Mammary epithelial cell (primary cell): ENCODE measurements at regions not wholly inside any gene's neighbourhood (a gene's known extent, or its start where the extent isn't known, plus 50 kb on each side); places are given as distances from the start of the nearest gene placed in this dataset.

Source experiments
- EZH2 ChIP-seq: IDR thresholded peaks from 2 replicates; pipeline ENCODE4 v1.6.1; 2012; ENCODE audit warnings: low read length, inconsistent platforms, borderline replicate concordance
- TF ChIP-seq, protein P1 (sequence below), 2 donors: IDR thresholded peaks in 1 of 2; conservative IDR thresholded peaks in 1 of 2; 2 replicates each; pipeline ENCODE4 v1.5.1; 2011 to 2012; ENCODE audit warnings: inconsistent platforms in 2 of 2, low read length in 2 of 2, mild to moderate bottlenecking in 2 of 2, control low read depth in 1 of 2, low read depth in 1 of 2; ENCODE audit not compliant: insufficient read depth in 1 of 2; ENCODE audit errors: extremely low read depth in 1 of 2

DNA sequence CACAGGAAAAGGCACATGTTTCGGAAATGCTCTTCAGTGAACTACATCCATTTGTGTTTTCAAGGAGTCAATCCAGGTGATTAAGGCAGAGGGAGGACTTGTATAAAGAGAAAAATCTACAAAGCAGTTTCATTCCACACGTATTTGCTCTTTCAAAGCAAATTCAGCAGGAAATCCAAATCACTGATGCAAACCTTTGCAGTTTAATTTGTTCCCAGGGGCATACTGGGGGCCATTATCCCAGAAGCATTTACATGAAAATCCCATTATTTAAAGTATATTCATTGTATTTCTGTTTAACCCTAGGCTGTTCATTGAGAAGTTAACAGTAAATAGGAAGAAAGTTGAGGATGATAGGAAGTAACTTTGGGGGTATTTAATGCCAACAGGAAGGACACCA, 147.9 kb downstream of the PMP22 start:
- TF ChIP-seq, protein P1, sequence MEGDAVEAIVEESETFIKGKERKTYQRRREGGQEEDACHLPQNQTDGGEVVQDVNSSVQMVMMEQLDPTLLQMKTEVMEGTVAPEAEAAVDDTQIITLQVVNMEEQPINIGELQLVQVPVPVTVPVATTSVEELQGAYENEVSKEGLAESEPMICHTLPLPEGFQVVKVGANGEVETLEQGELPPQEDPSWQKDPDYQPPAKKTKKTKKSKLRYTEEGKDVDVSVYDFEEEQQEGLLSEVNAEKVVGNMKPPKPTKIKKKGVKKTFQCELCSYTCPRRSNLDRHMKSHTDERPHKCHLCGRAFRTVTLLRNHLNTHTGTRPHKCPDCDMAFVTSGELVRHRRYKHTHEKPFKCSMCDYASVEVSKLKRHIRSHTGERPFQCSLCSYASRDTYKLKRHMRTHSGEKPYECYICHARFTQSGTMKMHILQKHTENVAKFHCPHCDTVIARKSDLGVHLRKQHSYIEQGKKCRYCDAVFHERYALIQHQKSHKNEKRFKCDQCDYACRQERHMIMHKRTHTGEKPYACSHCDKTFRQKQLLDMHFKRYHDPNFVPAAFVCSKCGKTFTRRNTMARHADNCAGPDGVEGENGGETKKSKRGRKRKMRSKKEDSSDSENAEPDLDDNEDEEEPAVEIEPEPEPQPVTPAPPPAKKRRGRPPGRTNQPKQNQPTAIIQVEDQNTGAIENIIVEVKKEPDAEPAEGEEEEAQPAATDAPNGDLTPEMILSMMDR (conservative IDR thresholded peaks at IDR 0.05 in 1 of 2, IDR thresholded peaks at IDR 0.05 in 1 of 2; ENCODE audit: extremely low read depth in 1 of 2, insufficient read depth in 1 of 2, low read depth in 1 of 2, low read length in 2 of 2): no peak
- no peak for TF ChIP-seq EZH2
